ENCODE measurements at regions not wholly inside any gene's neighbourhood (a gene's known extent, or its start where the extent isn't known, plus 50 kb on each side); places are given as distances from the start of the nearest gene placed in this dataset.
"Not testable (repeated sequence)": the region's sequence is repeated elsewhere in the genome, so short reads cannot be mapped to it uniquely, and the experiment has no call there.

GRCh38 chr2:158866082-158866481 lies 71.0 kb downstream of the DAPL1 start:
- H4K20me1 ChIP-seq (ENCODE audit: control insufficient read depth, insufficient read depth, low read length, poor library complexity, severe bottlenecking); H3K27ac ChIP-seq (ENCODE audit: low read length in 2 of 2); H3K9me3 ChIP-seq (ENCODE audit: control extremely low read depth in 1 of 3, control insufficient read depth in 2 of 3, insufficient read depth in 1 of 3, low read length in 2 of 3); H3K27ac Mint-ChIP-seq; H3K9ac ChIP-seq (ENCODE audit: low read length); H3K27me3 ChIP-seq (replicated peaks in 1 of 4; ENCODE audit: control extremely low read depth in 1 of 4, control insufficient read depth in 3 of 4, insufficient read depth in 4 of 4, low read length in 3 of 4); H3K36me3 ChIP-seq (replicated peaks in 1 of 2; ENCODE audit: control extremely low read depth in 1 of 2, control insufficient read depth in 1 of 2, extremely low read depth in 1 of 2, insufficient read depth in 2 of 2, low read length in 1 of 2); H3K79me2 ChIP-seq (ENCODE audit: control insufficient read depth, insufficient read depth, low read length); H2AFZ ChIP-seq (ENCODE audit: insufficient read depth, low read depth, low read length, poor library complexity, severe bottlenecking); POLR2A ChIA-PET; intact Hi-C loops (cut with micrococcal nuclease); H3K9me3 Mint-ChIP-seq (ENCODE audit: insufficient read depth); H3K4me3 Mint-ChIP-seq; H3K4me2 ChIP-seq (replicated peaks; ENCODE audit: low read depth, low read length, poor library complexity, severe bottlenecking); H3K4me3 ChIP-seq (ENCODE audit: control extremely low read depth in 1 of 5, extremely low read depth in 1 of 5, insufficient read depth in 1 of 5, low read depth in 2 of 5, low read length in 4 of 5); H3K4me1 Mint-ChIP-seq; CTCF ChIA-PET; H3K27me3 Mint-ChIP-seq; ATAC-seq (ENCODE audit: low read depth); DNase-seq; H3K4me1 ChIP-seq (ENCODE audit: control insufficient read depth in 2 of 2, insufficient read depth in 2 of 2, low read length in 2 of 2): not testable (repeated sequence)
- 100% methylated on average over 2 of the region's 12 CpGs for WGBS (ENCODE audit: insufficient coverage)

GRCh38 chr2:158867531-158868191 lies 72.5 kb downstream of the DAPL1 start:
- POLR2A ChIA-PET; DNase-seq; intact Hi-C loops (cut with micrococcal nuclease); H3K79me2 ChIP-seq (ENCODE audit: control insufficient read depth, insufficient read depth, low read length); ATAC-seq (ENCODE audit: low read depth); H3K9me3 Mint-ChIP-seq (ENCODE audit: insufficient read depth); H3K4me1 ChIP-seq (ENCODE audit: control insufficient read depth in 2 of 2, insufficient read depth in 2 of 2, low read length in 2 of 2); H3K27ac ChIP-seq (ENCODE audit: low read length in 2 of 2); H4K20me1 ChIP-seq (ENCODE audit: control insufficient read depth, insufficient read depth, low read length, poor library complexity, severe bottlenecking); H3K27me3 Mint-ChIP-seq; H2AFZ ChIP-seq (ENCODE audit: insufficient read depth, low read depth, low read length, poor library complexity, severe bottlenecking); H3K4me1 Mint-ChIP-seq; H3K4me2 ChIP-seq (replicated peaks; ENCODE audit: low read depth, low read length, poor library complexity, severe bottlenecking); H3K36me3 ChIP-seq (replicated peaks in 1 of 2; ENCODE audit: control extremely low read depth in 1 of 2, control insufficient read depth in 1 of 2, extremely low read depth in 1 of 2, insufficient read depth in 2 of 2, low read length in 1 of 2); CTCF ChIA-PET; H3K27ac Mint-ChIP-seq; H3K4me3 Mint-ChIP-seq; H3K4me3 ChIP-seq (ENCODE audit: control extremely low read depth in 1 of 5, extremely low read depth in 1 of 5, insufficient read depth in 1 of 5, low read depth in 2 of 5, low read length in 4 of 5); H3K9ac ChIP-seq (ENCODE audit: low read length); H3K27me3 ChIP-seq (replicated peaks in 1 of 4; ENCODE audit: control extremely low read depth in 1 of 4, control insufficient read depth in 3 of 4, insufficient read depth in 4 of 4, low read length in 3 of 4); H3K9me3 ChIP-seq (ENCODE audit: control extremely low read depth in 1 of 3, control insufficient read depth in 2 of 3, insufficient read depth in 1 of 3, low read length in 2 of 3): not testable (repeated sequence)
- WGBS (ENCODE audit: insufficient coverage) = 98% methylated on average over 14 of the region's 18 CpGs

GRCh38 chr2:158868386-158868785 lies 73.3 kb downstream of the DAPL1 start:
- POLR2A ChIA-PET; H3K9ac ChIP-seq (ENCODE audit: low read length); H3K4me1 Mint-ChIP-seq; H3K9me3 Mint-ChIP-seq (ENCODE audit: insufficient read depth); CTCF ChIA-PET; intact Hi-C loops (cut with micrococcal nuclease); H3K79me2 ChIP-seq (ENCODE audit: control insufficient read depth, insufficient read depth, low read length); H3K4me2 ChIP-seq (replicated peaks; ENCODE audit: low read depth, low read length, poor library complexity, severe bottlenecking); H3K4me3 ChIP-seq (ENCODE audit: control extremely low read depth in 1 of 5, extremely low read depth in 1 of 5, insufficient read depth in 1 of 5, low read depth in 2 of 5, low read length in 4 of 5); H3K27ac Mint-ChIP-seq; H3K9me3 ChIP-seq (ENCODE audit: control extremely low read depth in 1 of 3, control insufficient read depth in 2 of 3, insufficient read depth in 1 of 3, low read length in 2 of 3); H3K27ac ChIP-seq (ENCODE audit: low read length in 2 of 2); H4K20me1 ChIP-seq (ENCODE audit: control insufficient read depth, insufficient read depth, low read length, poor library complexity, severe bottlenecking); H2AFZ ChIP-seq (ENCODE audit: insufficient read depth, low read depth, low read length, poor library complexity, severe bottlenecking); H3K4me3 Mint-ChIP-seq; H3K27me3 ChIP-seq (replicated peaks in 1 of 4; ENCODE audit: control extremely low read depth in 1 of 4, control insufficient read depth in 3 of 4, insufficient read depth in 4 of 4, low read length in 3 of 4); H3K27me3 Mint-ChIP-seq; DNase-seq; ATAC-seq (ENCODE audit: low read depth); H3K36me3 ChIP-seq (replicated peaks in 1 of 2; ENCODE audit: control extremely low read depth in 1 of 2, control insufficient read depth in 1 of 2, extremely low read depth in 1 of 2, insufficient read depth in 2 of 2, low read length in 1 of 2); H3K4me1 ChIP-seq (ENCODE audit: control insufficient read depth in 2 of 2, insufficient read depth in 2 of 2, low read length in 2 of 2): not testable (repeated sequence)
- WGBS (ENCODE audit: insufficient coverage) = 98% methylated on average over 4 of the region's 7 CpGs

GRCh38 chr2:158869122-158869521 lies 74.0 kb downstream of the DAPL1 start:
- H3K4me1 ChIP-seq (ENCODE audit: control insufficient read depth in 2 of 2, insufficient read depth in 2 of 2, low read length in 2 of 2); H3K27me3 Mint-ChIP-seq; H2AFZ ChIP-seq (ENCODE audit: insufficient read depth, low read depth, low read length, poor library complexity, severe bottlenecking); H4K20me1 ChIP-seq (ENCODE audit: control insufficient read depth, insufficient read depth, low read length, poor library complexity, severe bottlenecking); H3K9ac ChIP-seq (ENCODE audit: low read length); CTCF ChIA-PET; H3K4me3 ChIP-seq (ENCODE audit: control extremely low read depth in 1 of 5, extremely low read depth in 1 of 5, insufficient read depth in 1 of 5, low read depth in 2 of 5, low read length in 4 of 5); H3K27me3 ChIP-seq (replicated peaks in 1 of 4; ENCODE audit: control extremely low read depth in 1 of 4, control insufficient read depth in 3 of 4, insufficient read depth in 4 of 4, low read length in 3 of 4); H3K4me3 Mint-ChIP-seq; H3K79me2 ChIP-seq (ENCODE audit: control insufficient read depth, insufficient read depth, low read length); H3K36me3 ChIP-seq (replicated peaks in 1 of 2; ENCODE audit: control extremely low read depth in 1 of 2, control insufficient read depth in 1 of 2, extremely low read depth in 1 of 2, insufficient read depth in 2 of 2, low read length in 1 of 2); DNase-seq; H3K9me3 ChIP-seq (ENCODE audit: control extremely low read depth in 1 of 3, control insufficient read depth in 2 of 3, insufficient read depth in 1 of 3, low read length in 2 of 3); POLR2A ChIA-PET; H3K9me3 Mint-ChIP-seq (ENCODE audit: insufficient read depth); intact Hi-C loops (cut with micrococcal nuclease); H3K27ac ChIP-seq (ENCODE audit: low read length in 2 of 2); H3K4me1 Mint-ChIP-seq; H3K27ac Mint-ChIP-seq; ATAC-seq (ENCODE audit: low read depth); H3K4me2 ChIP-seq (replicated peaks; ENCODE audit: low read depth, low read length, poor library complexity, severe bottlenecking): not testable (repeated sequence)
- no CpG with 5 or more reads among the region's 6 CpGs for WGBS (ENCODE audit: insufficient coverage)

All from B cell (primary cell).